T-helper 2 cell treated with Interferon-gamma antibody and Interleukin-4, amounts not matched to agents 100 ng/mL and 5 ng/mL, for 36 hours (primary cell): ENCODE measurements at regions not wholly inside any gene's neighbourhood (a gene's known extent, or its start where the extent isn't known, plus 50 kb on each side); places are given as distances from the start of the nearest gene placed in this dataset.

Source experiments
- intact Hi-C: fragments of 100-400 bp; cut with micrococcal nuclease; formaldehyde crosslinking; loops from one replicate; pipeline ENCODE4 v1.15.1; 2023

- intact Hi-C loops = no loop called here
These were observed 453.8 kb upstream of the ZNF608 start for GRCh38 chr5:125199968-125200865.

GRCh38 chr5:125200866-125201373 is 454.5 kb upstream of the ZNF608 start:
- intact Hi-C loops = no loop called here

GRCh38 chr5:125201446-125202052 is 455.1 kb upstream of the ZNF608 start:
- intact Hi-C loops = no loop called here

- intact Hi-C loops = no loop called here
These were observed 455.9 kb upstream of the ZNF608 start for GRCh38 chr5:125202353-125202752.

- intact Hi-C loops = no loop called here
These were observed 456.5 kb upstream of the ZNF608 start for GRCh38 chr5:125202871-125203438.

- intact Hi-C loops = no loop called here
These were observed 457.5 kb upstream of the ZNF608 start for GRCh38 chr5:125203912-125204311.

- intact Hi-C loops = no loop called here
These were observed 459.3 kb upstream of the ZNF608 start for GRCh38 chr5:125205601-125206225.

- intact Hi-C loops = no loop called here
These were observed 461.4 kb upstream of the ZNF608 start for GRCh38 chr5:125207856-125208255.

GRCh38 chr5:125209650-125210049 is 463.2 kb upstream of the ZNF608 start:
- intact Hi-C loops = no loop called here

- intact Hi-C loops = no loop called here
These were observed 464.0 kb upstream of the ZNF608 start for GRCh38 chr5:125210242-125210947.

- intact Hi-C loops = no loop called here
These were observed 467.6 kb upstream of the ZNF608 start for GRCh38 chr5:125214080-125214479.

- intact Hi-C loops = no loop called here
These were observed 469.2 kb upstream of the ZNF608 start for GRCh38 chr5:125215593-125215992.

GRCh38 chr5:125219710-125220109 is 473.3 kb upstream of the ZNF608 start:
- intact Hi-C loops = no loop called here

GRCh38 chr5:125220284-125220683 is 473.8 kb upstream of the ZNF608 start:
- intact Hi-C loops = no loop called here

- intact Hi-C loops = no loop called here
These were observed 476.3 kb upstream of the ZNF608 start for GRCh38 chr5:125222597-125223240.

- intact Hi-C loops = no loop called here
These were observed 479.0 kb upstream of the ZNF608 start for GRCh38 chr5:125225424-125225823.

GRCh38 chr5:125226825-125227224 is 480.4 kb upstream of the ZNF608 start:
- intact Hi-C loops = no loop called here

GRCh38 chr5:125227333-125228095 is 481.1 kb upstream of the ZNF608 start:
- intact Hi-C loops = no loop called here

- intact Hi-C loops = no loop called here
These were observed 482.1 kb upstream of the ZNF608 start for GRCh38 chr5:125228363-125229070.
